ENCODE measurements at regions not wholly inside any gene's neighbourhood (a gene's known extent, or its start where the extent isn't known, plus 50 kb on each side); places are given as distances from the start of the nearest gene placed in this dataset.

DNA sequence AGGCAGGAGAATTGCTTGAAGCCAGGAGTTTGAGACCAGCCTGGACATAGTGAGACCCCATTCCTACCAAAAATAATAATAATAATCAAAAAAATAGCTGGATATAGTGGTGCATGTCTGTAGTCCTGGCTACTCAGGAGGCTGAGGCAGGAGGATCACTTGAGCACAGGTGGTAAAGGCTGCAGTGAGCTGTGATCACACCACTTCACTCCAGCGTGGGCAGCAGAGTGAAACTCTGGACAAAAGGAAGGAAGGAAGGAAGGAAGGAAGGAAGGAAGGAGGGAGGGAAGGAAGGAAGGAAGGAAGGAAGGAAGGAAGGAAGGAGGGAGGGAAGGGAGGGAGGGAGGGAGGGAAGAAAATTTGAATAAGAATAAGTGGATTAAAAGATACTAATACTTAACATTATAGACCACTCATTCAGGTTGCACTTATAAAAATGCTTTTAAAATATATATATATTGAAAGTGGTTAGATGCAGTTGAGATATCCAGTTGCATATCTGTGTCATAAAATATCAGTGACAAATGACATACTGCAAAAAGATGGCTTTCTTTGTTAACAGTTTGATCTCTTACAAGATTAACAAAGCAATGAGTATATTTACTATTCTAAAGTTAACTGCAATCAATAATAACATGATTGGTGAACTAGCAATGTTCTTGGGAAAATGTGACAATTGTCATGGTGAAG, 702.4 kb downstream of the CPS1 start:
- Histone ChIP-seq H3K27ac (no peak overlapping the region), H3K4me3 (no peak overlapping the region), H3K4me1 (replicated peaks in 1 of 2) (no peaks in the 10 kb centered on the region)
- in situ Hi-C loops (cut with MboI; ENCODE audit: low pct_unique_long_range_greater_than_20kb in 2 of 9, low sequenced_read_pairs in 9 of 9, unreplicated experiment in 9 of 9) = no loop called here
- WGBS, 10 experiments = no CpG with 5 or more reads among the region's 1 CpG
- ATAC-seq (replicated peaks in 6 of 8) = no peak

DNA sequence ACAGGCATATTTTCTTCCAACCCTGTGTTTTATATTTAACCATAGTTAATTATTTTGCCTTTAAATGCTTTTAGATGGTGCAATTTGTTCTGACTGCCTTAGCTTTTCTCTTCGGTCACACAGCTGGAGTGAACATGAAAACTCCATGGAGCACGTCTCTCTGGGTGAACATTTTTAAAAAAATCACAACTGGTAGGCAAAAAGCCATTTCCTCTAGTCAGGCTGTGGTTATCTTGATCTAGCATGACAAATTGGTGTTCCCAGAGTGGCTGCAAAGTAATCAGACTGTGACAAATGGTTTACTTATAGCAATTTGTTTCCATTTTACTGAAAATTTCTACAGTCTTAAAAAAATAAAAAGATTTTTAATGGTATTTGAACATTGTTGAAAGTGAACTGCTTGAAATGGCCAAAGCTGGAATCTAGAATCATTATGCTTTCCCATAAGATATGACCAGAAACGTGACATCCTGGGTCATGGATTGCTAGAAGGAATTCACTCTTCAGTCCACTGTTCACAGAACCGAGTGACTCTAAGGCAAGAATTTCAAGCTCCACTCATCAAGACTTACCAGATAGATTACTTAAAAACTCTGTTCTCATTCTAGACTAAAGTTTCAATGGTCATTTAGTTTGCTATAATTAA, 703.6 kb downstream of the CPS1 start:
- Histone ChIP-seq H3K4me1 (replicated peaks in 1 of 2) (no peaks in the 10 kb centered on the region), H3K4me3 (no peak overlapping the region), H3K27ac (no peak overlapping the region)
- WGBS, 10 experiments = 12 to 89% (median 86%) methylated on average over 2 to 4 of the region's 4 CpGs; no CpG with 5 or more reads in 1 of the 10 experiments
- no peak for ATAC-seq (replicated peaks in 6 of 8)
- in situ Hi-C loops (cut with MboI; ENCODE audit: low pct_unique_long_range_greater_than_20kb in 2 of 9, low sequenced_read_pairs in 9 of 9, unreplicated experiment in 9 of 9) = no loop called here

DNA sequence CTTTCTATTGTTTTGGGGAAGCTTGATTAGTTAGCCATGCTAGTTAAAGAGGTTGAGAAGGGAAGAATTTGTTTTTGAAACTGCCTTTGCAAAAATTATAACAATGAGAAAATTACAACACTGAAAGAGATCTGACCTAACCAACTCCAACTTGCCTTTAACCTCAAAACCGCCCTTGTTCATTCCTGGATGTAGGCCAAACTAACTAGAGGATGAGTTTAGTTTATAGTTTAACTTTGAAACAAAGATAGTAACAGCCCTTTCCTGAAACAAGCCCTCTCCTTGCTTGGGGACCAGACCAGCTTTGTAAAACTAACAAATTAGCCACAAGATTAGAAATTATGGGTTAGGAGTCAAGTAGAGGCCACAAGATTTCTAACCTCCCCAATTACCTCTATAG, 713.9 kb downstream of the CPS1 start:
- ATAC-seq (replicated peaks in 6 of 8) = no peak
- WGBS, 10 experiments = 0 to 100% (median 100%) methylated on average over 1 of the region's 1 CpG; no CpG with 5 or more reads in 3 of the 10 experiments
- Histone ChIP-seq H3K4me1 (replicated peaks in 1 of 2) (no peaks in the 10 kb centered on the region), H3K4me3 (no peak overlapping the region), H3K27ac (no peak overlapping the region)
- in situ Hi-C loops (cut with MboI; ENCODE audit: low pct_unique_long_range_greater_than_20kb in 2 of 9, low sequenced_read_pairs in 9 of 9, unreplicated experiment in 9 of 9) = no loop called here

DNA sequence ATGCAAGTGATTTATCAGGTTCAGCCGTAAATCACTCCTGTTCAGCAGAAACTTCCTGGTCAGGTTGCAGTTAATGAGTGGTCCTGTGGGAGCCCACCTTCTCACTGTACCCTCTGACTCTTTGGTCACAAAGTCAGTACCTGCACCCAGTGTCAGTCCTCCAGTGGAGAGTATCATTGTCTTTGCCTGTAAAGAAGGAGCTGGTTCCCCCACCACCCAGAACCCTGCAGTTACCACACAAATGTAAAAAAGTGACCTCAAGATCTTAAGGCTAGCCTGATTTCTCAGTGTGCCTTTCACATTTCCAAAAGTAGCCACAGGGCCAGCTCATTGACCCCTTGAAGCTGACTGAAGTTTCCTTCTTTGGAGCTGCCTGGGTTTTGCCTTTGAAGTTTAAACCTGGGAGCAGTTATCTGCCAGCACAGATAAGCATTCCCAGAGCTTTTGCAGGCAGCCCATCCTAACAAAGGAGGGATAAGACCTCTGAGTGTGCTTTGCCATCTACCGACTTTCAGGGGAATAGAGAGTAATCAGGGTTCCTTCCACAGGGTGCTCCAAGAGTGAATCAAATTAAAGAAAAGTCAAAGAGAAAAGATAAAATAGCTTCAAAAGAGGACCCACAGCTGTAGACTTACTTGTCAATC, 725.2 kb downstream of the CPS1 start:
- Histone ChIP-seq H3K27ac (no peak overlapping the region), H3K4me3 (no peak overlapping the region), H3K4me1 (replicated peaks in 1 of 2) (no peaks in the 10 kb centered on the region)
- 8 to 75% (median 40%) methylated on average over 1 to 2 of the region's 2 CpGs; no CpG with 5 or more reads in 3 of the 10 experiments for WGBS, 10 experiments
- in situ Hi-C loops (cut with MboI; ENCODE audit: low pct_unique_long_range_greater_than_20kb in 2 of 9, low sequenced_read_pairs in 9 of 9, unreplicated experiment in 9 of 9) = no loop called here
- ATAC-seq (replicated peaks in 6 of 8) = no peak

DNA sequence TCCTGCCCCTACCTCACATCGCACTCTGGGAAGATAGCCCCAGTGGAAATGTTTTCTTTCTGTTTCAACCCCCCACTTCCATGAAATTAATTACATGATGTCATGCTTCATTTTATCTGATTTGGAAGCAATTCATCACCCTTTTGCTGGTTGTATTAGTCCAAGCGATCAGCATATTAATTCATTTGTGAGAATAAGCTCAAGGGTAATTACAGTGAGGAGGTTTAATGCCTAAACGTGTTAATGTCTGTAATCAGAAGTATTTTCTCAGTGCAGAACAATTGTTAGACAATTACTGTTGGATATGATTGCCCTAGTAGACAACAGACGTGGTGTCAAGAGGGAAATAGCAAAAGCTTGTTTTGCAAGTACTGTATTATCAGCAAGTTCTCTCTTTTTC, 746.3 kb downstream of the CPS1 start:
- Histone ChIP-seq H3K27ac (no peak overlapping the region), H3K4me1 (replicated peaks in 1 of 2) (peaks cover 2 to 3% of the 10 kb centered on the region in 2 donors), H3K4me3 (no peak overlapping the region)
- in situ Hi-C loops (cut with MboI; ENCODE audit: low pct_unique_long_range_greater_than_20kb in 2 of 9, low sequenced_read_pairs in 9 of 9, unreplicated experiment in 9 of 9) = no loop called here
- ATAC-seq (replicated peaks in 6 of 8) = no peak
- WGBS, 10 experiments = 19 to 88% (median 50%) methylated on average over 2 to 4 of the region's 4 CpGs

DNA sequence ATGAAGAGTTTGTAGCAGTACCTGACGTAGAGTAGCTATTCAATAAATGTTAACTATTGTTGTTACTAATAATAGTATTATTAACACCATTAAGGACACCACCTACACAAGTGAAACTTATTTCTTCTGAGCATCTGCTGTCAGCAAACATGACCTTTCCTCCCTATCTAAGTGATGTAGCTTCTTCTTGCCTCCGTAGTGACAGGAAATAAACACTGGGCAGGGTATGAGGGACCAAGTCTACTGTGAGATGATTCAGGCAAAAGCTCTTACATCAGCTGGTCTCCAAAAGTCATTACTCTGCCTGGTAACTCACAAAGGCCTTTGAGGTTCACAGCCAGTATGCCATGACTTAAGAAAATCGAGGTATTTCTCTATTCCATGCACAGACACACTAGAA, 750.5 kb downstream of the CPS1 start:
- Histone ChIP-seq H3K27ac (no peak overlapping the region), H3K4me1 (replicated peaks in 1 of 2) (peaks cover 2 to 3% of the 10 kb centered on the region in 2 donors), H3K4me3 (no peak overlapping the region)
- WGBS, 10 experiments = 0 to 100% (median 83%) methylated on average over 1 to 3 of the region's 3 CpGs; no CpG with 5 or more reads in 1 of the 10 experiments
- no peak for ATAC-seq (replicated peaks in 6 of 8)
- in situ Hi-C loops (cut with MboI; ENCODE audit: low pct_unique_long_range_greater_than_20kb in 2 of 9, low sequenced_read_pairs in 9 of 9, unreplicated experiment in 9 of 9) = no loop called here
